Transverse colon (tissue), 4 donors: ENCODE measurements at regions not wholly inside any gene's neighbourhood (a gene's known extent, or its start where the extent isn't known, plus 50 kb on each side); places are given as distances from the start of the nearest gene placed in this dataset.

ENCODE experiments used
- DNase-seq: peaks from one replicate; pipeline ENCODE4 v3.0.0-alpha.2; 2019
- H3K27ac ChIP-seq, 4 donors: fragments of 200-600 bp; sonication (generic); 2 replicates each; pipeline ENCODE4 v1.5.1; 2016 to 2018; ENCODE audit warnings: inconsistent platforms in 4 of 4
- H3K27me3 ChIP-seq: fragments of 200-600 bp; sonication (generic); 2 replicates; pipeline ENCODE4 v1.5.1; 2017; ENCODE audit warnings: inconsistent platforms
- H3K36me3 ChIP-seq, 4 donors: fragments of 200-600 bp; sonication (generic); 2 replicates each; pipeline ENCODE4 v1.5.1; 2017 to 2019; ENCODE audit warnings: inconsistent platforms in 4 of 4
- H3K4me1 ChIP-seq, 4 donors: fragments of 200-600 bp; sonication (generic); 2 replicates each; pipeline ENCODE4 v1.5.1; 2017 to 2020; ENCODE audit warnings: inconsistent platforms in 4 of 4
- H3K4me3 ChIP-seq, 4 donors: fragments of 200-600 bp; sonication (generic); 1 replicate in 1 of 4; 2 replicates in 3 of 4; pipeline versions ENCODE4 v1.5.1 to v1.6.1; 2017 to 2019; ENCODE audit warnings: inconsistent platforms in 4 of 4
- H3K9me3 ChIP-seq, 2 donors: fragments of 200-600 bp; sonication (generic); 2 replicates each; pipeline ENCODE4 v1.5.1; 2017 to 2019; ENCODE audit warnings: inconsistent platforms in 2 of 2
- EP300 ChIP-seq: sonication (generic); formaldehyde crosslinking; IDR thresholded peaks from one replicate; pipeline ENCODE4 v1.6.1; 2017; ENCODE audit warnings: antibody characterized with exemption, low read depth
- POLR2A ChIP-seq: fragments of 450-650 bp; IDR thresholded peaks from one replicate; pipeline ENCODE4 v1.6.1; 2016; ENCODE audit warnings: antibody characterized with exemption, mild to moderate bottlenecking, moderate library complexity
- POLR2AphosphoS5 ChIP-seq, 3 donors: sonication (generic); formaldehyde crosslinking; IDR thresholded peaks; one replicate each; pipeline ENCODE4 v1.6.1; 2016; ENCODE audit warnings: antibody characterized with exemption in 3 of 3
- WGBS, 2 donors: methylation state at CpG; one replicate each; pipeline ENCODE4 v1.1.5; 2018; ENCODE audit warnings: low coverage in 1 of 2; 5-methylcytosine and 5-hydroxymethylcytosine counted together
- in situ Hi-C, 4 donors: fragments of 200-750 bp; cut with MboI; loops; one replicate each; pipeline versions ENCODE4 v1.15.0 to v1.15.1; 2017; ENCODE audit warnings: low sequenced_read_pairs in 3 of 4, low pct_ligation_motif_present in 1 of 4, low pct_unique_long_range_greater_than_20kb in 1 of 4
- intact Hi-C: fragments of 100-400 bp; cut with DNase I; formaldehyde crosslinking; loops from one replicate; pipeline ENCODE4 v1.15.1; 2023; ENCODE audit warnings: low total_unique reads
- TF ChIP-seq, protein P1 (sequence below), 5 experiments: fragments of 200-600 bp in 3 of 5; fragments of 450-650 bp in 2 of 5; sonication (generic) in 3 of 5; IDR thresholded peaks; 1 replicate in 2 of 5; 2 replicates in 3 of 5; pipeline ENCODE4 v1.5.1; 2016 to 2017; ENCODE audit warnings: antibody characterized with exemption in 5 of 5, inconsistent platforms in 3 of 5, mild to moderate bottlenecking in 2 of 5, moderate library complexity in 1 of 5

DNA sequence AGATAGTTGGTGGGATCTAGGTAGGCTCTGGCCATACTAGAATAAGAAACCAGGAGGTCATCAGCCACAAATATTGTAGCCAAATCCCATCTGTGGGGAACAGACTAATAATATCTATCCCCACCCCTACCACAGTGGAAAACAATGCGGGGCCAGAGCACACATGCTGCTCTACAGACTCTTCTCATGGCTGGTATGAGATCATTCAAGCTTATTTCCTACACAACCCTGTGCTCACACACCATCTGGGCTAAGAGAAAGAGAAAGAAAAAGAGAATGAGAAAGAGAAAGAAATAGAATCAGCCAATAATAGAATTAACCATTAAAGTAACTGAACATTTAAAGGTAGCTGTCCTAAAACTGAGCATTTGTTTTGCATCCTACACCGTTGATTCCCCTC is 1268.4 kb upstream of the SPRY2 start:
- no peaks in the 10 kb centered on the region for H3K27me3 ChIP-seq
- H3K27ac ChIP-seq: no peak overlapping the region
- H3K36me3 ChIP-seq: no peaks in the 10 kb centered on the region
- H3K4me1 ChIP-seq: no peaks in the 10 kb centered on the region
- no peak overlapping the region for H3K4me3 ChIP-seq
- in situ Hi-C loops (no loop called here), intact Hi-C loops (no loop called here)
- WGBS, 2 donors: 60 to 87% methylated on average over 1 to 2 of the region's 2 CpGs
- DNase-seq: no peak
- TF ChIP-seq, protein P1, sequence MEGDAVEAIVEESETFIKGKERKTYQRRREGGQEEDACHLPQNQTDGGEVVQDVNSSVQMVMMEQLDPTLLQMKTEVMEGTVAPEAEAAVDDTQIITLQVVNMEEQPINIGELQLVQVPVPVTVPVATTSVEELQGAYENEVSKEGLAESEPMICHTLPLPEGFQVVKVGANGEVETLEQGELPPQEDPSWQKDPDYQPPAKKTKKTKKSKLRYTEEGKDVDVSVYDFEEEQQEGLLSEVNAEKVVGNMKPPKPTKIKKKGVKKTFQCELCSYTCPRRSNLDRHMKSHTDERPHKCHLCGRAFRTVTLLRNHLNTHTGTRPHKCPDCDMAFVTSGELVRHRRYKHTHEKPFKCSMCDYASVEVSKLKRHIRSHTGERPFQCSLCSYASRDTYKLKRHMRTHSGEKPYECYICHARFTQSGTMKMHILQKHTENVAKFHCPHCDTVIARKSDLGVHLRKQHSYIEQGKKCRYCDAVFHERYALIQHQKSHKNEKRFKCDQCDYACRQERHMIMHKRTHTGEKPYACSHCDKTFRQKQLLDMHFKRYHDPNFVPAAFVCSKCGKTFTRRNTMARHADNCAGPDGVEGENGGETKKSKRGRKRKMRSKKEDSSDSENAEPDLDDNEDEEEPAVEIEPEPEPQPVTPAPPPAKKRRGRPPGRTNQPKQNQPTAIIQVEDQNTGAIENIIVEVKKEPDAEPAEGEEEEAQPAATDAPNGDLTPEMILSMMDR (IDR thresholded peaks at IDR 0.05): no peak
- TF ChIP-seq POLR2A (no peak), EP300 (no peak), POLR2AphosphoS5 (IDR thresholded peaks at IDR 0.05) (no peak)
- no peaks in the 10 kb centered on the region for H3K9me3 ChIP-seq

DNA sequence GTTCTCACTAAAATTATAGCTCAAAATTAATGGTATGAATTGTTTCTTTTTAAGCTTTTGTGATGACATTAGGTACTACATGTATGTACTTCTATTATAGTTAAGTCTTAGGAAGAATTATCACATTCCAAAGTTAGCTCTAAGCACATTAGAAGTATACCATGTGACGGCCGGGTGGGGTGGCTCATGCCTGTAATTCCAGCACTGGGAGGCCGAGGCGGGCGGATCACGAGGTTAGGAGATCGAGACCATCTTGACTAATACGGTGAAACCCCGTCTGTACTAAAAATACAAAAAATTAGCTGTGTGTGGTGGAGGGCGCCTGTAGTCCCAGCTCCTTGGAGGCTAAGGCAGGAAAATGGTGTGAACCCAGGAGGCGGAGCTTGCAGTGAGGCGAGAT is 1265.1 kb upstream of the SPRY2 start:
- WGBS, 2 donors: 88 to 90% methylated on average over 7 to 12 of the region's 12 CpGs
- DNase-seq: no peak
- in situ Hi-C loops (no loop called here), intact Hi-C loops (no loop called here)
- Histone ChIP-seq H3K36me3 (no peaks in the 10 kb centered on the region), H3K27me3 (no peaks in the 10 kb centered on the region), H3K9me3 (no peaks in the 10 kb centered on the region), H3K4me3 (no peak overlapping the region), H3K27ac (no peak overlapping the region), H3K4me1 (no peaks in the 10 kb centered on the region)
- no peak for TF ChIP-seq POLR2A
- no peak for TF ChIP-seq EP300
- TF ChIP-seq, protein P1 (IDR thresholded peaks at IDR 0.05): no peak
- no peak for TF ChIP-seq POLR2AphosphoS5 (IDR thresholded peaks at IDR 0.05)

DNA sequence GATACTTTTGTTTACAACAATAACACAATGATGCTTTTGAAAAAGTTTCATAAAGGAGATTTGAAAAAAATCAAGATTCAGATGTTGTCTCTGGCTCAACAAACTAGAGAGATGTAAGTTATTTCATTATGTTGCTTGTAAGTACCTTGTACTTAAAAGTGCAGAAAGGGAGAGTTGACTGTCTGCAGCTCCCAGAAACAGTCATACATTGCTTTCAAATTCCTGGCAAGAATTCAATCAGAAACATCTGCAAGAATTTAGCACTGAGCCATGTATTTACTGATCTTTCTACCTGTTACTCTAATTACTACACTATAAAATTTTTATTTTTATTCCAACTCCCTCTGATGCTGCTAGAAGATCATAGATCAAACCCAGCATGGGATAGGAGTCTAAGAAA is 1261.3 kb upstream of the SPRY2 start:
- no peaks in the 10 kb centered on the region for H3K4me1 ChIP-seq
- in situ Hi-C loops (no loop called here), intact Hi-C loops (no loop called here)
- no peaks in the 10 kb centered on the region for H3K36me3 ChIP-seq
- H3K27ac ChIP-seq: no peak overlapping the region
- no peak for DNase-seq
- no peak for TF ChIP-seq EP300
- TF ChIP-seq, protein P1 (IDR thresholded peaks at IDR 0.05): no peak
- no peaks in the 10 kb centered on the region for H3K9me3 ChIP-seq
- no peak overlapping the region for H3K4me3 ChIP-seq
- H3K27me3 ChIP-seq: no peaks in the 10 kb centered on the region

DNA sequence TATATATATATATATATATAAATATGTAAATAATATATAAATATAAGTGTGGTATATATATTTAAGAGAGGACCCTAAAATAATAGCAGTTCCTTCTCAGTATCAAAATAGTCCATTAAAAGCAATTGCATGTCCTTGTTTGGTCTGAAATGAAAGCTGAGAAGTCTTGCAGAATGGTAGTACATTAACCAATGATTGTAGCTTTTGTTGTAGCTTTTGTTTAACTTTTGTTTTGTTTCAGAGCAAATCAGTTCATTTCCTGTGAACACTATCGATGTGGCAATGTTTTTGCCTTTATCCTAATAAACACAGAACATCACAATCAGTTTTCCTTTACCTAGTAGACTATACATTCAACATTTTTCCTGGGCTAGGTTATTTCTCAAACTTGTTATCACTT is 1256.2 kb upstream of the SPRY2 start:
- DNase-seq: no peak
- no peak for TF ChIP-seq EP300
- TF ChIP-seq POLR2AphosphoS5 (IDR thresholded peaks at IDR 0.05): no peak
- no peak for TF ChIP-seq POLR2A
- TF ChIP-seq, protein P1 (IDR thresholded peaks at IDR 0.05): no peak

More for the DNA sequence above, 1256.2 kb upstream of the SPRY2 start:
- intact Hi-C loops (no loop called here), in situ Hi-C loops (no loop called here)
- 22 to 40% methylated on average over 1 of the region's 1 CpG for WGBS, 2 donors
- Histone ChIP-seq H3K27me3 (no peaks in the 10 kb centered on the region), H3K4me1 (peaks cover 0 to 6% (median 0%) of the 10 kb centered on the region in 4 donors), H3K9me3 (no peaks in the 10 kb centered on the region), H3K27ac (no peak overlapping the region), H3K36me3 (no peaks in the 10 kb centered on the region), H3K4me3 (no peak overlapping the region)
